ENCODE measurements at regions not wholly inside any gene's neighbourhood (a gene's known extent, or its start where the extent isn't known, plus 50 kb on each side); places are given as distances from the start of the nearest gene placed in this dataset.

DNA sequence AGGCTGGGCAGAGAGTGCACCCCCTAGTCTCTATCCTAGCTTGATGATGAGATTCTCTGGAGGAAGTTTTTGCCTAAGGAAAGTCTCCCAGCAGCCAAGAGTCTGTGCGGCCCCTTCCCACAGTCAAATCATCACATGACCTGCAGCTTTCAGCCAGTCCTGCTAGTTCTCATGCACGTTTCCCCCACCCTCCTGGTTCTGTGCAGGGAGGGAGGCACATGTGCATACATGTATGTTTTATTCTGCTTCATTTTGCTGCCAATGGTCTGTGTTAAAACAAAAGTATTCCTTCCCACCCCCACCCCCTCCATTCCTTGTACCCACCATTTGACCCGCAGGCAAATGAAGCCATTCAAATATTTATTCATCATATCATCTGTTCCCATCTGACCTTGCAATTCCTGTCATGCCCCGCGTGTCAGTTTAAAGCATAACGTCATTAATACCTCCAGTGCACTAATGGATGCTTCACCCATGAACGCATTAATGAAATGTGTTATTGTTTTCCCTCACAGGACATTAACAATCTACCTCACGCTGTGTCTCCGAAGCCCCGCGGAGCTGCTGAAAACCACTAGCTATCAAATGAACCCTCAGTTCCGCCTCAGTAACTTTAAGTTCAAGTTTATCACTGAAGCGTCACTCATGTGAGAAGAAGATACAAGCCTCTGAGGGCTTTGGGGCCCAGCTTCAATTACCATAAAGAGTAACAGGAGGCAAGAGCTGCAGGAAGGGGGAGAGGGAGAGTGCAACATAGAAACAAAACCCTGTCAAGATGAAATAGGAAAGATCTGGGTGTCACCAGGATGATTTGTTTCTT is 139.6 kb downstream of the RASEF start:
- TF ChIP-seq POLR2A (IDR thresholded peaks at IDR 0.05) = no peak
- TF ChIP-seq, protein P1, sequence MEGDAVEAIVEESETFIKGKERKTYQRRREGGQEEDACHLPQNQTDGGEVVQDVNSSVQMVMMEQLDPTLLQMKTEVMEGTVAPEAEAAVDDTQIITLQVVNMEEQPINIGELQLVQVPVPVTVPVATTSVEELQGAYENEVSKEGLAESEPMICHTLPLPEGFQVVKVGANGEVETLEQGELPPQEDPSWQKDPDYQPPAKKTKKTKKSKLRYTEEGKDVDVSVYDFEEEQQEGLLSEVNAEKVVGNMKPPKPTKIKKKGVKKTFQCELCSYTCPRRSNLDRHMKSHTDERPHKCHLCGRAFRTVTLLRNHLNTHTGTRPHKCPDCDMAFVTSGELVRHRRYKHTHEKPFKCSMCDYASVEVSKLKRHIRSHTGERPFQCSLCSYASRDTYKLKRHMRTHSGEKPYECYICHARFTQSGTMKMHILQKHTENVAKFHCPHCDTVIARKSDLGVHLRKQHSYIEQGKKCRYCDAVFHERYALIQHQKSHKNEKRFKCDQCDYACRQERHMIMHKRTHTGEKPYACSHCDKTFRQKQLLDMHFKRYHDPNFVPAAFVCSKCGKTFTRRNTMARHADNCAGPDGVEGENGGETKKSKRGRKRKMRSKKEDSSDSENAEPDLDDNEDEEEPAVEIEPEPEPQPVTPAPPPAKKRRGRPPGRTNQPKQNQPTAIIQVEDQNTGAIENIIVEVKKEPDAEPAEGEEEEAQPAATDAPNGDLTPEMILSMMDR (IDR thresholded peaks at IDR 0.05) = no peak

All from lower leg skin (tissue), 3 donors.